Esophagus squamous epithelium (tissue), 4 donors: ENCODE measurements at regions not wholly inside any gene's neighbourhood (a gene's known extent, or its start where the extent isn't known, plus 50 kb on each side); places are given as distances from the start of the nearest gene placed in this dataset.

Source experiments
- POLR2A ChIP-seq, 4 donors: fragments of 450-650 bp; IDR thresholded peaks; one replicate each; pipeline ENCODE4 v1.6.1; 2017; ENCODE audit warnings: antibody characterized with exemption in 4 of 4, mild to moderate bottlenecking in 4 of 4, moderate library complexity in 3 of 4
- TF ChIP-seq, protein P1 (sequence below), 6 experiments: fragments of 450-650 bp in 4 of 6; fragments of 200-600 bp in 2 of 6; sonication (generic) in 2 of 6; IDR thresholded peaks; one replicate each; pipeline ENCODE4 v1.5.1; 2016 to 2019; ENCODE audit warnings: antibody characterized with exemption in 6 of 6, mild to moderate bottlenecking in 4 of 6, moderate library complexity in 4 of 6

DNA sequence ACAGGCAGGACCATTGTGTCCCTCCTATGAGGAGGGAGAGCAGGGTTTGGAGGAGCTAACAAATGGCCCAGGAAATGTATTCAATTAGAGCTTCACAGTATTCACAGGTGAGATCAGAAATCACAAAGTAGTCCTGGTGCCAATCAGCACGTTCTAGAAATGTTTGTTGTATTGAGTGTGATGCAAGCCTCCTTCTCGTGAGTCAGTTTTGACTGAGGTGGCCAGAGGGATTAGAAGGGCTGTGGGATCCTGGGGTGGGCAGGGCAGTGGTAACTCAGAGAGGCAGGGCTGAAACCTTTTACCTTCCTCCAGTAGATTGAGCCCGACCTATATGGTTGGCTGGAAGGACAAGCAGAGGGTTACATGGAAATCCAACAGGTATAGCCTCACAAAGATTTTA is 95.0 kb downstream of the BOD1L2 start:
- TF ChIP-seq, protein P1, sequence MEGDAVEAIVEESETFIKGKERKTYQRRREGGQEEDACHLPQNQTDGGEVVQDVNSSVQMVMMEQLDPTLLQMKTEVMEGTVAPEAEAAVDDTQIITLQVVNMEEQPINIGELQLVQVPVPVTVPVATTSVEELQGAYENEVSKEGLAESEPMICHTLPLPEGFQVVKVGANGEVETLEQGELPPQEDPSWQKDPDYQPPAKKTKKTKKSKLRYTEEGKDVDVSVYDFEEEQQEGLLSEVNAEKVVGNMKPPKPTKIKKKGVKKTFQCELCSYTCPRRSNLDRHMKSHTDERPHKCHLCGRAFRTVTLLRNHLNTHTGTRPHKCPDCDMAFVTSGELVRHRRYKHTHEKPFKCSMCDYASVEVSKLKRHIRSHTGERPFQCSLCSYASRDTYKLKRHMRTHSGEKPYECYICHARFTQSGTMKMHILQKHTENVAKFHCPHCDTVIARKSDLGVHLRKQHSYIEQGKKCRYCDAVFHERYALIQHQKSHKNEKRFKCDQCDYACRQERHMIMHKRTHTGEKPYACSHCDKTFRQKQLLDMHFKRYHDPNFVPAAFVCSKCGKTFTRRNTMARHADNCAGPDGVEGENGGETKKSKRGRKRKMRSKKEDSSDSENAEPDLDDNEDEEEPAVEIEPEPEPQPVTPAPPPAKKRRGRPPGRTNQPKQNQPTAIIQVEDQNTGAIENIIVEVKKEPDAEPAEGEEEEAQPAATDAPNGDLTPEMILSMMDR (IDR thresholded peaks at IDR 0.05): no peak
- TF ChIP-seq POLR2A (IDR thresholded peaks at IDR 0.05): no peak
